C4-2B (cell line): ENCODE measurements at regions not wholly inside any gene's neighbourhood (a gene's known extent, or its start where the extent isn't known, plus 50 kb on each side); places are given as distances from the start of the nearest gene placed in this dataset.

Experiments used
- CTCF ChIP-seq: fragments of 450-650 bp; conservative IDR thresholded peaks from 2 replicates; pipeline ENCODE4 v1.5.1; 2017; ENCODE audit warnings: mild to moderate bottlenecking
- ZFX ChIP-seq: fragments of 450-650 bp; IDR thresholded peaks from 2 replicates; pipeline ENCODE4 v1.6.1; 2017

- TF ChIP-seq CTCF (no peak), ZFX (no peak)
Measured at GRCh38 chr3:159482241-159482993, 506.2 kb upstream of the IL12A start.
